DND-41 (cell line): ENCODE measurements at regions not wholly inside any gene's neighbourhood (a gene's known extent, or its start where the extent isn't known, plus 50 kb on each side); places are given as distances from the start of the nearest gene placed in this dataset.

Source experiments
- CTCF ChIP-seq: IDR thresholded peaks from 2 replicates; pipeline ENCODE4 v1.5.1; 2012; ENCODE audit warnings: borderline replicate concordance, low read length, moderate library complexity, mild to moderate bottlenecking; ENCODE audit not compliant: poor library complexity, severe bottlenecking; ENCODE audit errors: extremely low read depth
- EZH2 ChIP-seq: IDR thresholded peaks from 3 replicates; pipeline ENCODE4 v1.6.1; 2012; ENCODE audit warnings: borderline replicate concordance, low read depth, mild to moderate bottlenecking, moderate library complexity, low read length, inconsistent platforms; ENCODE audit not compliant: severe bottlenecking

- no peak for TF ChIP-seq CTCF
- no peak for TF ChIP-seq EZH2
These were observed 405.4 kb downstream of the SOX2 start for GRCh38 chr3:182117131-182117530.
